Cardiac fibroblast (primary cell): ENCODE measurements at regions not wholly inside any gene's neighbourhood (a gene's known extent, or its start where the extent isn't known, plus 50 kb on each side); places are given as distances from the start of the nearest gene placed in this dataset.

ENCODE experiments used
- DNase-seq, 2 donors: peaks; one replicate each; pipeline versions ENCODE4 v3.0.0 to v3.0.0-alpha.2; 2010; ENCODE audit warnings: low read depth in 2 of 2
- H3K4me3 ChIP-seq, 2 donors: replicated peaks in 1 of 2; 1 replicate in 1 of 2; 2 replicates in 1 of 2; pipeline ENCODE4 v1.5.1; 2011; ENCODE audit warnings: low read depth in 2 of 2, low read length in 2 of 2, mild to moderate bottlenecking in 2 of 2, moderate library complexity in 1 of 2
- TF ChIP-seq, protein P1 (sequence below): IDR thresholded peaks from one replicate; pipeline ENCODE4 v1.5.1; 2011; ENCODE audit warnings: low read depth, mild to moderate bottlenecking, low read length, inconsistent platforms

DNA sequence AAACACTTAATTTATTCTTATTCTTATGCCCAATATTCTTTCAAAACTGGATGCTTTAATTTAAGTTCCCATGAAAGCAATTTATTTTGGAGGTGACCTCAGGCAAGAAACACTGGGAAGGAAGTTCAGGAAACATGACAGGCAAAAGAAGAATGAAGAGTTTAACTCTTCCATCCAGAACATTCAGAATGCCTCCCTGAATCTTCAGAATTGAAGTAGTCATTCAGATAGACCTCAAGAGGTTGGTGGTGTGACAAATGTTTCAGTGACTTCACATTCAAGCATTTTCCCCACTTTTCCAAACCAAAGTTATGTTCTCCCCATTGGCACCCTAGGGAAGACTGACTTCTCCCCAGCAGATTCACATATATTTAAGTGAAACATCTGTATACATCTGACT, 110.5 kb downstream of the HAO1 start:
- TF ChIP-seq, protein P1, sequence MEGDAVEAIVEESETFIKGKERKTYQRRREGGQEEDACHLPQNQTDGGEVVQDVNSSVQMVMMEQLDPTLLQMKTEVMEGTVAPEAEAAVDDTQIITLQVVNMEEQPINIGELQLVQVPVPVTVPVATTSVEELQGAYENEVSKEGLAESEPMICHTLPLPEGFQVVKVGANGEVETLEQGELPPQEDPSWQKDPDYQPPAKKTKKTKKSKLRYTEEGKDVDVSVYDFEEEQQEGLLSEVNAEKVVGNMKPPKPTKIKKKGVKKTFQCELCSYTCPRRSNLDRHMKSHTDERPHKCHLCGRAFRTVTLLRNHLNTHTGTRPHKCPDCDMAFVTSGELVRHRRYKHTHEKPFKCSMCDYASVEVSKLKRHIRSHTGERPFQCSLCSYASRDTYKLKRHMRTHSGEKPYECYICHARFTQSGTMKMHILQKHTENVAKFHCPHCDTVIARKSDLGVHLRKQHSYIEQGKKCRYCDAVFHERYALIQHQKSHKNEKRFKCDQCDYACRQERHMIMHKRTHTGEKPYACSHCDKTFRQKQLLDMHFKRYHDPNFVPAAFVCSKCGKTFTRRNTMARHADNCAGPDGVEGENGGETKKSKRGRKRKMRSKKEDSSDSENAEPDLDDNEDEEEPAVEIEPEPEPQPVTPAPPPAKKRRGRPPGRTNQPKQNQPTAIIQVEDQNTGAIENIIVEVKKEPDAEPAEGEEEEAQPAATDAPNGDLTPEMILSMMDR = no peak
- H3K4me3 ChIP-seq = no peak overlapping the region
- peak in 1 of 2 donors; percentile 45 for DNase-seq
